Mesendoderm (in vitro differentiated cells): ENCODE measurements at regions not wholly inside any gene's neighbourhood (a gene's known extent, or its start where the extent isn't known, plus 50 kb on each side); places are given as distances from the start of the nearest gene placed in this dataset.
A peak's percentile ranks its signal among the peaks of the same experiment; 100 is the strongest.

Experiments used
- DNase-seq: peaks from one replicate; pipeline ENCODE4 v3.0.0; 2013
- H2AK5ac ChIP-seq: 2 replicates; pipeline ENCODE4 v1.6.1; 2013; ENCODE audit warnings: low read length, inconsistent platforms
- H2BK120ac ChIP-seq: 2 replicates; pipeline ENCODE4 v1.6.1; 2013; ENCODE audit warnings: low read depth, mild to moderate bottlenecking, low read length, moderate library complexity, mixed read lengths
- H2BK15ac ChIP-seq: replicated peaks from 2 replicates; pipeline ENCODE4 v1.6.1; 2013; ENCODE audit warnings: low read depth, mild to moderate bottlenecking, moderate library complexity
- H2BK5ac ChIP-seq: 2 replicates; pipeline ENCODE4 v1.6.1; 2013; ENCODE audit warnings: low read length, inconsistent platforms
- H3K18ac ChIP-seq: 2 replicates; pipeline ENCODE4 v1.6.1; 2013; ENCODE audit warnings: mild to moderate bottlenecking, low read length, mixed read lengths
- H3K23ac ChIP-seq: one replicate; pipeline ENCODE4 v1.6.1; 2013; ENCODE audit warnings: low read length
- H3K27ac ChIP-seq: 2 replicates; pipeline ENCODE4 v1.5.1; 2013; ENCODE audit warnings: low read depth, mild to moderate bottlenecking, inconsistent platforms, low read length, moderate library complexity
- H3K27me3 ChIP-seq: 2 replicates; pipeline ENCODE4 v1.6.1; 2013; ENCODE audit warnings: low read length, control low read depth, mild to moderate bottlenecking, inconsistent platforms; ENCODE audit not compliant: insufficient read depth, poor library complexity
- H3K36me3 ChIP-seq: 2 replicates; pipeline ENCODE4 v1.6.1; 2013; ENCODE audit warnings: low read length, inconsistent platforms; ENCODE audit not compliant: control insufficient read depth, insufficient read depth
- H3K4ac ChIP-seq: one replicate; pipeline ENCODE4 v1.6.1; 2013; ENCODE audit warnings: low read depth, mild to moderate bottlenecking, low read length, moderate library complexity
- H3K4me1 ChIP-seq: 2 replicates; pipeline ENCODE4 v1.6.1; 2013; ENCODE audit warnings: low read depth, low read length, inconsistent platforms; ENCODE audit not compliant: control insufficient read depth
- H3K4me2 ChIP-seq: 2 replicates; pipeline ENCODE4 v1.6.1; 2013; ENCODE audit warnings: low read length
- H3K4me3 ChIP-seq: 2 replicates; pipeline ENCODE4 v1.5.1; 2013; ENCODE audit warnings: mild to moderate bottlenecking, low read length
- H3K56ac ChIP-seq: one replicate; pipeline ENCODE4 v1.6.1; 2013; ENCODE audit warnings: low read length
- H3K79me1 ChIP-seq: 2 replicates; pipeline ENCODE4 v1.6.1; 2013; ENCODE audit warnings: low read length, inconsistent platforms
- H3K79me2 ChIP-seq: 2 replicates; pipeline ENCODE4 v1.6.1; 2013; ENCODE audit warnings: mild to moderate bottlenecking, low read length; ENCODE audit not compliant: control insufficient read depth, insufficient read depth
- H3K9ac ChIP-seq: 2 replicates; pipeline ENCODE4 v1.6.1; 2013; ENCODE audit warnings: low read length, inconsistent platforms
- H4K5ac ChIP-seq: one replicate; pipeline ENCODE4 v1.6.1; 2013; ENCODE audit warnings: low read length
- H4K8ac ChIP-seq: one replicate; pipeline ENCODE4 v1.6.1; 2013; ENCODE audit warnings: low read depth, mild to moderate bottlenecking, control low read depth, low read length, moderate library complexity
- WGBS: extraction: QIAGEN DNeasy Blood & Tissue Kit; methylation state at CpG from one replicate; pipeline ENCODE4 v1.1.7; 2013; ENCODE audit warnings: low lambda C conversion rate, missing lambda C conversion rate; ENCODE audit not compliant: insufficient coverage; ENCODE audit errors: extremely low coverage; 5-methylcytosine and 5-hydroxymethylcytosine counted together

DNA sequence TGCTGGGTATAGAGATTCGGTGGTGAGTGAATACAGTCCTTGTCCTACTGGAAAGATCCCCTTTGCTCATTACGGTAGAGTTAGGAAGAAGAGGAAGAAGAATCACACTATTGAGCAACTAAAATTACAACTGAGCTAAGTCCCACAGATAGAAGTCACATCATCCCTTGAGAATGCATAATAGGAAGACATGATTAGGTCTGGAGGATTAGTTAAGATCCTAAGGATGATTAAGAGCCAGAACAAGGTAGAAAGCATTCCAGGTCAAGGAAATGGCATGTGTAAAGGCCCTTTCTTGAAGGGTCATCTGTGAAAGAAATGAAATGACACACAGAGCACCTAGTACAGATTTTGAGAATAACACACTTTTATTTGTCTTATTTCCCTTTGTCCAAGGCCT lies 503.5 kb downstream of the HAPSTR1 start:
- Histone ChIP-seq H2BK5ac (no peak overlapping the region), H3K27me3 (no peaks in the 10 kb centered on the region), H4K5ac (no peak overlapping the region), H3K4ac (no peak overlapping the region), H2BK15ac (no peak overlapping the region), H3K56ac (no peak overlapping the region), H2AK5ac (no peak overlapping the region), H4K8ac (no peak overlapping the region), H3K79me1 (no peaks in the 10 kb centered on the region), H2BK120ac (no peak overlapping the region), H3K23ac (no peak overlapping the region), H3K4me1 (no peaks in the 10 kb centered on the region), H3K18ac (no peak overlapping the region), H3K4me2 (no peak overlapping the region), H3K27ac (no peak overlapping the region), H3K9ac (no peak overlapping the region), H3K79me2 (no peaks in the 10 kb centered on the region), H3K36me3 (no peaks in the 10 kb centered on the region), H3K4me3 (no peak overlapping the region)
- DNase-seq = peak; percentile 72
- no CpG with 5 or more reads among the region's 2 CpGs for WGBS

GRCh38 chr16:9595393-9595792 lies 503.9 kb downstream of the HAPSTR1 start:
- H3K4ac ChIP-seq = no peak overlapping the region
- H3K27me3 ChIP-seq = no peaks in the 10 kb centered on the region
- no peak overlapping the region for H4K5ac ChIP-seq
- no peak for DNase-seq
- no peak overlapping the region for H3K4me3 ChIP-seq
- no peak overlapping the region for H3K4me2 ChIP-seq
- no peak overlapping the region for H3K56ac ChIP-seq
- no peak overlapping the region for H2BK15ac ChIP-seq
- no peaks in the 10 kb centered on the region for H3K4me1 ChIP-seq
- no peak overlapping the region for H3K23ac ChIP-seq
- no peak overlapping the region for H3K18ac ChIP-seq
- H4K8ac ChIP-seq = no peak overlapping the region
- H2BK5ac ChIP-seq = no peak overlapping the region
- no peaks in the 10 kb centered on the region for H3K36me3 ChIP-seq
- 100% methylated on average over 1 of the region's 3 CpGs for WGBS
- H3K79me2 ChIP-seq = no peaks in the 10 kb centered on the region
- no peak overlapping the region for H2AK5ac ChIP-seq
- H3K9ac ChIP-seq = no peak overlapping the region
- no peak overlapping the region for H2BK120ac ChIP-seq
- no peak overlapping the region for H3K27ac ChIP-seq
- no peaks in the 10 kb centered on the region for H3K79me1 ChIP-seq

DNA sequence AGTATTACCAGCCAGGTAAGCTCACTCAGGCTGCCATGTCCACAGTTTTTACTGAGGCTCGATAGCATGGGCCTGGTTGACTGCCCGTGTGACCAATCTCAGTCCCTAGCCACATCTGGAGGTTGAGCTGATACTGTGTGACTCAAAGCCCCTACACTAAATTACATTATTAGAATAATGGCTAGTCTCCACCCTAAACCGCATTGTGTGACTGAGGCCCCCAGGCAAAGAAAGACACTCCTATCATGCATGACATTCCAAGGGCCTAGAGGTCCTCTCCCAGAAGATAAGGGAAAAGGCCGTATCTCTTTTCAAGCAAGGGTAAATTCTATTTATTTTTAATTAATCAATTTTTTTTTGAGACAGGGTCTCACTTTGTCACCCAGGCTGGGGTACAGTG lies 505.3 kb downstream of the HAPSTR1 start:
- H3K27ac ChIP-seq = no peak overlapping the region
- no peak overlapping the region for H2BK120ac ChIP-seq
- H2AK5ac ChIP-seq = no peak overlapping the region
- no peak overlapping the region for H3K4ac ChIP-seq
- H3K79me2 ChIP-seq = no peaks in the 10 kb centered on the region
- no peaks in the 10 kb centered on the region for H3K4me1 ChIP-seq
- no peaks in the 10 kb centered on the region for H3K27me3 ChIP-seq
- H3K79me1 ChIP-seq = no peaks in the 10 kb centered on the region
- no peak overlapping the region for H2BK15ac ChIP-seq
- no peak overlapping the region for H3K23ac ChIP-seq
- H3K4me2 ChIP-seq = no peak overlapping the region
- no peak overlapping the region for H3K18ac ChIP-seq
- no peaks in the 10 kb centered on the region for H3K36me3 ChIP-seq
- DNase-seq = peak; percentile 56
- H3K56ac ChIP-seq = no peak overlapping the region
- no peak overlapping the region for H3K9ac ChIP-seq
- H3K4me3 ChIP-seq = no peak overlapping the region
- H4K5ac ChIP-seq = no peak overlapping the region
- no CpG with 5 or more reads among the region's 4 CpGs for WGBS
- H4K8ac ChIP-seq = no peak overlapping the region
- H2BK5ac ChIP-seq = no peak overlapping the region

DNA sequence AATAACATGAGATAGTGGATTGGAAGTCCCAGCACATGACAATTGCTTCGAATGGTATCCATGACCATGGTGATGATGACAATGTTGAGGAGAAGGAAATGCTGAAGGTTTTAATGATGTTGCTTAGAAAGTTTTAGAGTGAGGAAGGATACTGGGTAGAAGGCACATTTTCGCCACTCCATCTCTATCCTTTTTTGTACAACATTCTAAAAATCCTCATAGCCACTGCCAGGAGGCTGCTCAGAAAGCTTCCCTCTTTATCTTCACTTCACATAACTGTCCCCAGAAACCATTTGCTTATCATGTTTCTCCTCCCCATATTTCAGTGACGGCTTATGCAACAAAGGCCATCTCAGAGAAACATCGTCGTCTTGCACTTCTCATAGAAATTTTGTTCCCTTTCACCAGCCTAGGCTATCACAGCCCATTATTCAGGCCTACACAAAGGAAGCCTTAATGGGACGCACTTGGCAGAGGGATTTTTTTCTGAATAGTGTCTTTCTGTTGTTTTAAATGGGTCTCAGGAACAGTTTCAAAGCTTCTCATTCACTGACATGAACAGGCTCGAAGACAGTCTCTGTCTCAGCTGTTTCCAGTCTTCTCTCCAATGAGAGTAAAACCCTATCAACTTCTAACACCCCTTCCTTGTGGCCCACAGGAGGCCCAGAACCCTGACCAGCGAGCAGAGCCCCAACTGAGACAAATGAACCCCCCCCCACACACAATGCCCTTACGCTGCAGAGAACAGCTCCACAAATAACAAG lies 506.7 kb downstream of the HAPSTR1 start:
- Histone ChIP-seq H3K56ac (no peak overlapping the region), H3K4me1 (no peaks in the 10 kb centered on the region), H4K5ac (no peak overlapping the region), H3K4me2 (no peak overlapping the region), H3K27ac (no peak overlapping the region), H3K23ac (no peak overlapping the region), H3K4ac (no peak overlapping the region), H2BK5ac (no peak overlapping the region), H2AK5ac (no peak overlapping the region), H2BK120ac (no peak overlapping the region), H3K79me2 (no peaks in the 10 kb centered on the region), H3K18ac (no peak overlapping the region), H3K9ac (no peak overlapping the region), H3K36me3 (no peaks in the 10 kb centered on the region), H3K79me1 (no peaks in the 10 kb centered on the region), H4K8ac (no peak overlapping the region), H3K4me3 (no peak overlapping the region), H3K27me3 (no peaks in the 10 kb centered on the region), H2BK15ac (no peak overlapping the region)
- no CpG with 5 or more reads among the region's 9 CpGs for WGBS
- DNase-seq = no peak

DNA sequence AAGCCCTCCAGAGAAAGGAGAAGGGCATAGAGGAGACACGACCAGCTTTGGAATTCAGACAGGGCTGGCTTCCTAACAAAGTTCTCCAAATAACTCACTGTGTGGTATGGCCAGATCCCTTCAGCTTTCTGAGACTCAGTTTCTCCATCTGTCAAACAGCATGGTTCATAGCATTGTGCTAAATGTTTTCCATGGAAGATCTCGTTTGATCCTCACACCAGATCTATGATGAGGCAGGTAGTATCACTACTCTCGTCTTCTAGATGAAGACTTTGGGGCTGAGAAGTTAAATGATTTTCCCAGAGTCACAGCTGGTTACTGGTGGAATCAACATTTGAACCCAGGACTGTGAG lies 507.3 kb downstream of the HAPSTR1 start:
- H2BK5ac ChIP-seq = no peak overlapping the region

More for the DNA sequence above, 507.3 kb downstream of the HAPSTR1 start:
- no peak overlapping the region for H2AK5ac ChIP-seq
- H3K9ac ChIP-seq = no peak overlapping the region
- H3K27ac ChIP-seq = no peak overlapping the region
- no peak overlapping the region for H3K23ac ChIP-seq
- no peaks in the 10 kb centered on the region for H3K36me3 ChIP-seq
- WGBS = no CpG with 5 or more reads among the region's 3 CpGs
- H3K18ac ChIP-seq = no peak overlapping the region
- no peak overlapping the region for H3K4me2 ChIP-seq
- H3K27me3 ChIP-seq = no peaks in the 10 kb centered on the region
- no peak overlapping the region for H2BK120ac ChIP-seq
- DNase-seq = no peak
- H3K79me1 ChIP-seq = no peaks in the 10 kb centered on the region
- no peak overlapping the region for H4K5ac ChIP-seq
- no peak overlapping the region for H4K8ac ChIP-seq
- H3K4ac ChIP-seq = no peak overlapping the region
- H3K79me2 ChIP-seq = no peaks in the 10 kb centered on the region
- H2BK15ac ChIP-seq = no peak overlapping the region
- H3K4me1 ChIP-seq = no peaks in the 10 kb centered on the region
- no peak overlapping the region for H3K56ac ChIP-seq
- no peak overlapping the region for H3K4me3 ChIP-seq
